ENCODE measurements at regions not wholly inside any gene's neighbourhood (a gene's known extent, or its start where the extent isn't known, plus 50 kb on each side); places are given as distances from the start of the nearest gene placed in this dataset.

- DNase-seq (ENCODE audit: low read depth, low spot score), result no peak
These were observed 60.3 kb upstream of the CCDC190 start for GRCh38 chr1:162921311-162921710.

- no peak for DNase-seq (ENCODE audit: low read depth, low spot score)
These were observed 58.1 kb upstream of the CCDC190 start for GRCh38 chr1:162919034-162919433.

GRCh38 chr1:162918151-162918754, 57.3 kb upstream of the CCDC190 start:
- no peak for DNase-seq (ENCODE audit: low read depth, low spot score)

- DNase-seq (ENCODE audit: low read depth, low spot score), result no peak
These were observed 56.0 kb upstream of the CCDC190 start for GRCh38 chr1:162916821-162917613.

- no peak for DNase-seq (ENCODE audit: low read depth, low spot score)
These were observed 55.4 kb upstream of the CCDC190 start for GRCh38 chr1:162916407-162916806.

GRCh38 chr1:162914601-162915000, 53.6 kb upstream of the CCDC190 start:
- no peak for DNase-seq (ENCODE audit: low read depth, low spot score)

GRCh38 chr1:162913345-162913744, 52.4 kb upstream of the CCDC190 start:
- no peak for DNase-seq (ENCODE audit: low read depth, low spot score)

- no peak for DNase-seq (ENCODE audit: low read depth, low spot score)
These were observed 51.2 kb upstream of the CCDC190 start for GRCh38 chr1:162912061-162912667.
